Activated T-cell treated with anti-CD3 and anti-CD28 coated beads, Interleukin-2, amount 50 U/mL, for 72 hours (primary cell): ENCODE measurements at regions not wholly inside any gene's neighbourhood (a gene's known extent, or its start where the extent isn't known, plus 50 kb on each side); places are given as distances from the start of the nearest gene placed in this dataset.

ENCODE experiments used
- ATAC-seq, 2 donors: fragments of 150-1000 bp; cut with Tn5 transposase; replicated peaks in 1 of 2; 2 replicates each; pipeline ENCODE4 v1.10.0; 2021; ENCODE audit warnings: moderate library complexity in 2 of 2, mild to moderate bottlenecking in 1 of 2
- DNase-seq, 2 donors: peaks; one replicate each; pipeline ENCODE4 v3.0.0; 2021 to 2022; ENCODE audit warnings: mixed read lengths in 1 of 2
- H3K27ac Mint-ChIP-seq: one replicate; pipeline ENCODE4 v1.8.0; 2022; ENCODE audit warnings: mild to moderate bottlenecking, moderate library complexity, mixed read lengths
- H3K27me3 Mint-ChIP-seq: one replicate; pipeline ENCODE4 v1.8.0; 2022; ENCODE audit warnings: low read depth, mixed read lengths
- H3K36me3 Mint-ChIP-seq, 2 donors: one replicate each; pipeline ENCODE4 v1.8.0; 2022; ENCODE audit warnings: mixed read lengths in 2 of 2, mild to moderate bottlenecking in 1 of 2; ENCODE audit not compliant: insufficient read depth in 2 of 2
- H3K4me1 Mint-ChIP-seq: one replicate; pipeline ENCODE4 v1.8.0; 2022; ENCODE audit warnings: low read depth, mixed read lengths
- H3K4me3 Mint-ChIP-seq, 2 donors: one replicate each; pipeline ENCODE4 v1.8.0; 2022; ENCODE audit warnings: mild to moderate bottlenecking in 2 of 2, mixed read lengths in 2 of 2, moderate library complexity in 2 of 2
- H3K9me3 Mint-ChIP-seq, 2 donors: one replicate each; pipeline ENCODE4 v1.8.0; 2022; ENCODE audit warnings: mixed read lengths in 2 of 2

- peaks cover 1 to 2% of the 10 kb centered on the region in 2 donors for H3K9me3 Mint-ChIP-seq
- no peak overlapping the region for H3K27ac Mint-ChIP-seq
- ATAC-seq (no peak), DNase-seq (no peak)
- H3K4me1 Mint-ChIP-seq = no peaks in the 10 kb centered on the region
- H3K4me3 Mint-ChIP-seq = no peak overlapping the region
- H3K27me3 Mint-ChIP-seq = no peaks in the 10 kb centered on the region
- H3K36me3 Mint-ChIP-seq = no peaks in the 10 kb centered on the region
Measured at GRCh38 chr6:80946402-80946801, 806.1 kb downstream of the TENT5A start.

DNA sequence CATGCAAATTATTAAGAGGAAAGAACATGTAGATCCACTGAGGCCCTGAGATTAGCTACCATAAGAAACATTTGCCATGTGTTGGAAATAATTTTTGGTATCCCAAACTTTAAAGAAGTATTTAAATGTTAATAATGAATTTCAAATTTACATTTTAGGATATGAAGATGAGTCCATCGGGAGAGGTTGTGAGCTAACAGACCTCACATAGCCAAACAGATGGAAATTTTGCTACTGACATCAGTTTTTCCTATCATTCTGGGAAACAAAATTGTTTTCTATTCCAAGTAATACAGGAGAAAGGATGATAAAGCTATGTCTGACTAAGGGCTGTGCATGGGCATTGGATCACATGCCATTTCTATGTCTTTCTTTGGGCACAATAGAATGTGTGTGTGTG is 809.6 kb downstream of the TENT5A start:
- ATAC-seq = no peak
- no peaks in the 10 kb centered on the region for H3K27me3 Mint-ChIP-seq
- no peak overlapping the region for H3K27ac Mint-ChIP-seq
- H3K36me3 Mint-ChIP-seq = no peaks in the 10 kb centered on the region
- H3K9me3 Mint-ChIP-seq = peaks cover 4% of the 10 kb centered on the region in 2 donors
- H3K4me1 Mint-ChIP-seq = no peaks in the 10 kb centered on the region
- H3K4me3 Mint-ChIP-seq = no peak overlapping the region
- no peak for DNase-seq

- Mint-ChIP-seq H3K36me3 (no peaks in the 10 kb centered on the region), H3K4me3 (no peak overlapping the region), H3K4me1 (no peaks in the 10 kb centered on the region), H3K27ac (no peak overlapping the region), H3K9me3 (peaks cover 5 to 7% of the 10 kb centered on the region in 2 donors), H3K27me3 (no peaks in the 10 kb centered on the region)
- DNase-seq = no peak
- no peak for ATAC-seq
Measured at GRCh38 chr6:80940976-80941375, 811.5 kb downstream of the TENT5A start.

DNA sequence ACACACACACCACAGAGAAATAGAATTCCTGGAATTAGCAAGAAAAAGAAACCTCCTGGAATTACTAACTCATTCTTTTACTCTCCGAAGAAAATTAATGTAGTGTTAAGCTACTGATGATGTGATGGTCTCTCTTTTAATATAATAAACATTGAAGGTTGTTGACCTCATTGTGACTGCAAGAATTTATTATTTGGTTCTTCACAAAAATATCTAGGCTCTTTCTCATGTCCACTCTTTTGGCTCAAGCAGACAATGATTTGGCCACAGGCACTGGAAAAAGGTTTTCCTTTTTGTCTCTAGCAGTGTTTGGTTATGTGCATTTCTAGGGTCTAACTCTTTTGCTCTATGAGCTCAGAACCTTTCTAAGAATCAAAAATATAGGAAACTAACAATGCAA is 811.9 kb downstream of the TENT5A start:
- H3K27ac Mint-ChIP-seq = no peak overlapping the region
- no peaks in the 10 kb centered on the region for H3K36me3 Mint-ChIP-seq
- no peak for DNase-seq
- H3K27me3 Mint-ChIP-seq = no peaks in the 10 kb centered on the region
- no peak for ATAC-seq
- no peaks in the 10 kb centered on the region for H3K4me1 Mint-ChIP-seq
- H3K9me3 Mint-ChIP-seq = peaks cover 5 to 7% of the 10 kb centered on the region in 2 donors
- no peak overlapping the region for H3K4me3 Mint-ChIP-seq

GRCh38 chr6:80939898-80940297 is 812.6 kb downstream of the TENT5A start:
- Mint-ChIP-seq H3K27me3 (no peaks in the 10 kb centered on the region), H3K4me3 (no peak overlapping the region), H3K36me3 (no peaks in the 10 kb centered on the region), H3K4me1 (no peaks in the 10 kb centered on the region), H3K9me3 (peaks cover 5 to 7% of the 10 kb centered on the region in 2 donors), H3K27ac (no peak overlapping the region)
- DNase-seq (no peak), ATAC-seq (no peak)

GRCh38 chr6:80939480-80939879 is 813.0 kb downstream of the TENT5A start:
- Mint-ChIP-seq H3K36me3 (peaks cover 0 to 2% of the 10 kb centered on the region in 2 donors), H3K27me3 (no peaks in the 10 kb centered on the region), H3K27ac (no peak overlapping the region), H3K4me3 (no peak overlapping the region), H3K4me1 (no peaks in the 10 kb centered on the region), H3K9me3 (peaks cover 7% of the 10 kb centered on the region in 2 donors)
- no peak for ATAC-seq
- DNase-seq = no peak

DNA sequence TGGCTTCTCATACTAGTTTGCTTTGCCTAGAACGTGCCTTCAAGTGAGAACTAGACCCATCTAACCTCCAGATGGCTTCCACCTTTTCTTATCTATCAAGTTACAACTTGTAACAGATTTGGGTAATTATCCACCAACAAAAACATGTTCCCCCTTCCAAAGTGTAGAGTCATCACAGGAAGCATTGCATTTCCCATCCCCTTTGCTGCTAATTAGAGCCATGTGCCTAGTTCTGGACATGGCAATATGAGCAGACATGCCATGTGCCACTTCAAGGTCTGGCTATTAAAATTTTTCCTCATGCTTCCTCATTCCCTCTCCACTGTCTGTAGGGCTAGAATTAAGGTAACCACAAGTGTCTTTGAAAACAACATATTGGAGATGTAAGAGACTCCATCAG is 814.4 kb downstream of the TENT5A start:
- no peak for ATAC-seq
- Mint-ChIP-seq H3K27ac (no peak overlapping the region), H3K9me3 (peaks cover 9 to 11% of the 10 kb centered on the region in 2 donors), H3K27me3 (no peaks in the 10 kb centered on the region), H3K4me1 (no peaks in the 10 kb centered on the region), H3K4me3 (no peak overlapping the region), H3K36me3 (peaks cover 0 to 2% of the 10 kb centered on the region in 2 donors)
- DNase-seq = no peak

DNA sequence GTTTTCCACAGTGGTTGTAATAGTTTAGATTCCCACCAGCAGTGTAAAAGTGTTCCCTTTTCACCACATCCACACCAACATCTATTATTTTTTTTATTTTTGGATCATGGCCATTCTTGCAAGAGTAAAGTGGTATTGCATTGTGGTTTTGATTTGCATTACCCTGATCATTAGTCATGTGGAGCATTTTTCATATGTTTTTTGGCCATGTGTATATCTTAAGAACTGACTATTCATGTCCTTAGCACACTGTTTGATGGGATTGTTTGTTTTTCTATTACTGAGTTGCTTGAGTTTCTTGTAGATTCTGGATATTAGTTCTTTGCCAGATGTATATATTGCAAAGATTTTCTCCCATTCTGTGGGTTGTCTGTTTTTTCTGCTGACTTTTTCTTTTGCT is 820.1 kb downstream of the TENT5A start:
- Mint-ChIP-seq H3K27me3 (no peaks in the 10 kb centered on the region), H3K9me3 (peaks cover 6 to 9% of the 10 kb centered on the region in 2 donors), H3K4me3 (no peak overlapping the region), H3K27ac (no peak overlapping the region), H3K4me1 (no peaks in the 10 kb centered on the region), H3K36me3 (peaks cover 0 to 2% of the 10 kb centered on the region in 2 donors)
- DNase-seq (no peak), ATAC-seq (no peak)

- Mint-ChIP-seq H3K9me3 (peaks cover 9 to 12% of the 10 kb centered on the region in 2 donors), H3K27me3 (no peaks in the 10 kb centered on the region), H3K4me1 (no peaks in the 10 kb centered on the region), H3K36me3 (peaks cover 0 to 2% of the 10 kb centered on the region in 2 donors), H3K27ac (no peak overlapping the region), H3K4me3 (no peak overlapping the region)
- ATAC-seq (no peak), DNase-seq (no peak)
Measured at GRCh38 chr6:80930376-80930775, 822.1 kb downstream of the TENT5A start.

GRCh38 chr6:80923816-80924215 is 817.3 kb downstream of the BCKDHB start:
- no peak overlapping the region for H3K27ac Mint-ChIP-seq
- H3K36me3 Mint-ChIP-seq = no peaks in the 10 kb centered on the region
- no peak for DNase-seq
- peaks cover 2 to 6% of the 10 kb centered on the region in 2 donors for H3K9me3 Mint-ChIP-seq
- H3K4me1 Mint-ChIP-seq = no peaks in the 10 kb centered on the region
- H3K27me3 Mint-ChIP-seq = no peaks in the 10 kb centered on the region
- ATAC-seq = no peak
- no peak overlapping the region for H3K4me3 Mint-ChIP-seq

DNA sequence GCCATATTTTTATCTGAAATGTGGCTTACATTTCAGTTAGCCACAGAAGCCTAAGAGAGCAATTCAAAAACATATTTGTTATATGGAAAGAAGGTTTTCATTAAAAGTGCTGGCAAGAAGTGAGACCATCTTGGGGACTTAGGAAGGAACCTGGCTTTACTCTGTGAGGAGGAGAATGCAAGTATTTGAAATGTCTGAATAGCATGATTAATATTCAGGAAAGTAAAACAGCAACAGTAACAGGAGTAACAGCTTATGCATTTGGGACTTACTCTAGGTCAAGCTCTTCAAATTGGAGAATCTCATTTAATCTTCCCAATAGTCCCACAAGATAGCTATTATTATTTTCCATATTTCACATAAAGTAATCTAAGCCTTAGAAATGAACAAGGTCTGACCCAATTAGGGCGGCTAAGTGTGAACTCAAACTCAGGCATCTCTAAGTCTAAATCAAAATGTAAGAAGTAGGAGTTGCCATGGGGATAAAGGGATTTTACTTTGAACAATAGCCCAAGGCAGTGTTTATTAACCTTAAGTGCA is 816.5 kb downstream of the BCKDHB start:
- DNase-seq = no peak
- Mint-ChIP-seq H3K36me3 (no peaks in the 10 kb centered on the region), H3K4me1 (no peaks in the 10 kb centered on the region), H3K4me3 (no peak overlapping the region), H3K9me3 (peaks cover 2 to 6% of the 10 kb centered on the region in 2 donors), H3K27me3 (no peaks in the 10 kb centered on the region), H3K27ac (no peak overlapping the region)
- no peak for ATAC-seq

DNA sequence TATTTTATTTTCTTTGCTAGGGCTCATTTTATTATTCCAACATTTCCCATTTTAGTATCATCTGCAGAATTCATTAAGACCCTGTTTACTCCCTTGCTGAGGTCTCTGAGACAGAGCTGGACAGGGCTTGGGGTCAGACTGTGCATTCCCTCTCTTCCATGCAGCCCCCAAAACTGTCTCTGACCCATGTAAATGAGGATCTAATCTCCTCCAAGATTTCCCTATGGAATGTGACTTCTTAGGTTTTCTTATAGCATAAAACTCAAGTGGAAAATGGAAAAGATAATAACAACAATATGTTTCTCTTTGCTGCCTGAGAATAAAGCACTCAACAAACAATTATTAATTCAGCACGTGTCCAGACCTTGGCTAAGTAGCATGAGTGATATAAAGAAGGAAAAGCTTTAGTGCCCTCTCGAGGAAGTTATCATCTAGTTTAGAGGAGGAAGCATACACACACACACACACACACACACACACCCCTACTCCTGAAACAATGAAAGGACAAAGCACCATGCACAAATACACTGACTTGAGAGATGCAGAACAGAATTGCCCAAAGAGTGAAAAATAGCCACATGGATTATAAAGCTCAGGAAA is 815.5 kb downstream of the BCKDHB start:
- ATAC-seq = no peak
- H3K27ac Mint-ChIP-seq = no peak overlapping the region
- H3K27me3 Mint-ChIP-seq = no peaks in the 10 kb centered on the region
- no peak overlapping the region for H3K4me3 Mint-ChIP-seq
- peaks cover 2 to 6% of the 10 kb centered on the region in 2 donors for H3K9me3 Mint-ChIP-seq
- H3K4me1 Mint-ChIP-seq = no peaks in the 10 kb centered on the region
- DNase-seq = no peak
- no peaks in the 10 kb centered on the region for H3K36me3 Mint-ChIP-seq

GRCh38 chr6:80907831-80908230 is 801.4 kb downstream of the BCKDHB start:
- H3K4me1 Mint-ChIP-seq = no peaks in the 10 kb centered on the region
- peaks cover 1 to 2% of the 10 kb centered on the region in 2 donors for H3K9me3 Mint-ChIP-seq
- no peaks in the 10 kb centered on the region for H3K27me3 Mint-ChIP-seq
- no peak overlapping the region for H3K4me3 Mint-ChIP-seq
- peaks cover 0 to 1% of the 10 kb centered on the region in 2 donors for H3K36me3 Mint-ChIP-seq
- ATAC-seq (no peak), DNase-seq (no peak)
- no peak overlapping the region for H3K27ac Mint-ChIP-seq

- no peak overlapping the region for H3K4me3 Mint-ChIP-seq
- peaks cover 0 to 4% of the 10 kb centered on the region in 2 donors for H3K36me3 Mint-ChIP-seq
Measured at GRCh38 chr6:80903711-80904110, 797.2 kb downstream of the BCKDHB start.

More at GRCh38 chr6:80903711-80904110, 797.2 kb downstream of the BCKDHB start:
- peaks cover 7 to 9% of the 10 kb centered on the region in 2 donors for H3K9me3 Mint-ChIP-seq
- no peaks in the 10 kb centered on the region for H3K27me3 Mint-ChIP-seq
- H3K27ac Mint-ChIP-seq = no peak overlapping the region
- ATAC-seq (no peak), DNase-seq (no peak)
- no peaks in the 10 kb centered on the region for H3K4me1 Mint-ChIP-seq
